Endodermal cell (in vitro differentiated cells): ENCODE measurements at regions not wholly inside any gene's neighbourhood (a gene's known extent, or its start where the extent isn't known, plus 50 kb on each side); places are given as distances from the start of the nearest gene placed in this dataset.

Experiments
- DNase-seq: peaks from one replicate; pipeline ENCODE4 v3.0.0-alpha.2; 2017
- H3K27ac ChIP-seq: 2 replicates; pipeline ENCODE4 v1.5.1; 2013; ENCODE audit warnings: mild to moderate bottlenecking, low read depth, low read length, moderate library complexity
- H3K27me3 ChIP-seq: 2 replicates; pipeline ENCODE4 v1.6.1; 2013; ENCODE audit warnings: mild to moderate bottlenecking, low read length, moderate library complexity; ENCODE audit not compliant: insufficient read depth, control insufficient read depth, poor library complexity, severe bottlenecking
- H3K36me3 ChIP-seq: 2 replicates; pipeline ENCODE4 v1.7.0; 2013; ENCODE audit warnings: mild to moderate bottlenecking, low read length, moderate library complexity; ENCODE audit not compliant: control insufficient read depth, insufficient read depth
- H3K4me1 ChIP-seq: one replicate; pipeline ENCODE4 v1.7.0; 2013; ENCODE audit warnings: low read length; ENCODE audit not compliant: control insufficient read depth, insufficient read depth
- H3K4me3 ChIP-seq: 2 replicates; pipeline ENCODE4 v1.5.1; 2013; ENCODE audit warnings: mild to moderate bottlenecking, low read length, moderate library complexity
- H3K9ac ChIP-seq: 2 replicates; pipeline ENCODE4 v1.6.1; 2013; ENCODE audit warnings: mild to moderate bottlenecking, low read length, moderate library complexity; ENCODE audit not compliant: poor library complexity, severe bottlenecking; ENCODE audit errors: extremely low read depth
- H3K9me3 ChIP-seq: 2 replicates; pipeline ENCODE4 v1.6.1; 2013; ENCODE audit warnings: mild to moderate bottlenecking, low read length, moderate library complexity; ENCODE audit not compliant: control insufficient read depth
- H3K27ac Mint-ChIP-seq: 2 replicates; pipeline ENCODE4 v1.8.0; 2020; ENCODE audit warnings: mixed read lengths
- H3K27me3 Mint-ChIP-seq: 2 replicates; pipeline ENCODE4 v1.8.0; 2021; ENCODE audit warnings: mild to moderate bottlenecking, mixed read lengths; ENCODE audit not compliant: insufficient read depth
- H3K36me3 Mint-ChIP-seq: 2 replicates; pipeline ENCODE4 v1.8.0; 2020; ENCODE audit warnings: low read depth, mixed read lengths
- H3K4me1 Mint-ChIP-seq: 2 replicates; pipeline ENCODE4 v1.8.0; 2020; ENCODE audit warnings: mixed read lengths
- H3K4me3 Mint-ChIP-seq: 2 replicates; pipeline ENCODE4 v1.8.0; 2020; ENCODE audit warnings: mild to moderate bottlenecking, moderate library complexity, mixed read lengths
- H3K9me3 Mint-ChIP-seq: 2 replicates; pipeline ENCODE4 v1.8.0; 2020; ENCODE audit warnings: mild to moderate bottlenecking, mixed read lengths
- WGBS, 2 experiments: methylation state at CpG; one replicate each; pipeline versions ENCODE4 v1.1.5 to v1.1.7; 2013; ENCODE audit warnings: missing lambda C conversion rate in 2 of 2, mixed read lengths in 1 of 2; ENCODE audit not compliant: insufficient coverage in 1 of 2, insufficient read length in 1 of 2; 5-methylcytosine and 5-hydroxymethylcytosine counted together
- TF ChIP-seq, protein P1 (sequence below): fragments of 200-600 bp; sonication (generic); conservative IDR thresholded peaks from 2 replicates; pipeline ENCODE4 v1.5.0; 2021; ENCODE audit warnings: antibody characterized with exemption, mild to moderate bottlenecking

DNA sequence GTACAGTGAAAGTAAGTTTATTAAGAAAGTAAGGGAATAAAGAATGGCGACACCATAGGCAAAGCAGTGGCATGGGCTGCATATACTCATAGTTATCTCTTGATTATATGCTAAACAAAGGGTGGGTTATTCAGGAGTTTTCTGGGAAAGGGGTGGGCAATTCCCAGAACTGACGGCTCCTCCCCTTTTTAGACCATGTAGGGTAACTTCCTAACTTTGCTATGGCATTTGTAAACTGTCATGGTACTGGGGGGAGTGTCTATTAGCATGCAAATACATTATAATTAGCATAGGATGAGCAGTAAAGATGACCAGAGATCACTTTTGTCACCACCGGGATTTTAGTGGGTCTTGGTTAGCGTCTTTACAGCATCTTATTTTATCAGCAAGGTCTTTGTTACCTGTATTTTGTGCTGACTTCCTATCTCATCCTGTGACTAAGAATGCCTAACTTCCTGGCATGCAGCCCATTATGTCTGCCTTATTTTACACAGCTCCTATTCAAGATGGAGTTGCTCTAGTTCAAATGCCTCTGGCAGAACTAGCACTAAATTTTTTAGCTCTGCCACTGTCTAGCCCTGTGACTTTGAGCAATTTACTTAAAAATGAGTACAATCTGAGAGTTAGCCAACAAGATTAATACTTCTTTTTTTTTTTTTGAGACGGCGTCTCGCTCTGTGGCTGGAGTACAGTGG is 110.3 kb upstream of the PALMD start:
- WGBS, 2 experiments, result 95 to 100% methylated on average over 4 to 7 of the region's 7 CpGs
- no peaks in the 10 kb centered on the region for H3K27me3 ChIP-seq
- no peak overlapping the region for H3K27ac ChIP-seq
- TF ChIP-seq, protein P1, sequence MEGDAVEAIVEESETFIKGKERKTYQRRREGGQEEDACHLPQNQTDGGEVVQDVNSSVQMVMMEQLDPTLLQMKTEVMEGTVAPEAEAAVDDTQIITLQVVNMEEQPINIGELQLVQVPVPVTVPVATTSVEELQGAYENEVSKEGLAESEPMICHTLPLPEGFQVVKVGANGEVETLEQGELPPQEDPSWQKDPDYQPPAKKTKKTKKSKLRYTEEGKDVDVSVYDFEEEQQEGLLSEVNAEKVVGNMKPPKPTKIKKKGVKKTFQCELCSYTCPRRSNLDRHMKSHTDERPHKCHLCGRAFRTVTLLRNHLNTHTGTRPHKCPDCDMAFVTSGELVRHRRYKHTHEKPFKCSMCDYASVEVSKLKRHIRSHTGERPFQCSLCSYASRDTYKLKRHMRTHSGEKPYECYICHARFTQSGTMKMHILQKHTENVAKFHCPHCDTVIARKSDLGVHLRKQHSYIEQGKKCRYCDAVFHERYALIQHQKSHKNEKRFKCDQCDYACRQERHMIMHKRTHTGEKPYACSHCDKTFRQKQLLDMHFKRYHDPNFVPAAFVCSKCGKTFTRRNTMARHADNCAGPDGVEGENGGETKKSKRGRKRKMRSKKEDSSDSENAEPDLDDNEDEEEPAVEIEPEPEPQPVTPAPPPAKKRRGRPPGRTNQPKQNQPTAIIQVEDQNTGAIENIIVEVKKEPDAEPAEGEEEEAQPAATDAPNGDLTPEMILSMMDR, result no peak
- Mint-ChIP-seq H3K4me3 (no peak overlapping the region), H3K27ac (no peak overlapping the region), H3K27me3 (no peaks in the 10 kb centered on the region), H3K36me3 (no peaks in the 10 kb centered on the region), H3K9me3 (peaks cover 15% of the 10 kb centered on the region), H3K4me1 (peaks cover 9% of the 10 kb centered on the region)
- no peak for DNase-seq
- H3K4me1 ChIP-seq, result no peaks in the 10 kb centered on the region
- H3K9ac ChIP-seq, result no peak overlapping the region
- no peak overlapping the region for H3K4me3 ChIP-seq
- peaks cover 5% of the 10 kb centered on the region for H3K9me3 ChIP-seq
- no peaks in the 10 kb centered on the region for H3K36me3 ChIP-seq

DNA sequence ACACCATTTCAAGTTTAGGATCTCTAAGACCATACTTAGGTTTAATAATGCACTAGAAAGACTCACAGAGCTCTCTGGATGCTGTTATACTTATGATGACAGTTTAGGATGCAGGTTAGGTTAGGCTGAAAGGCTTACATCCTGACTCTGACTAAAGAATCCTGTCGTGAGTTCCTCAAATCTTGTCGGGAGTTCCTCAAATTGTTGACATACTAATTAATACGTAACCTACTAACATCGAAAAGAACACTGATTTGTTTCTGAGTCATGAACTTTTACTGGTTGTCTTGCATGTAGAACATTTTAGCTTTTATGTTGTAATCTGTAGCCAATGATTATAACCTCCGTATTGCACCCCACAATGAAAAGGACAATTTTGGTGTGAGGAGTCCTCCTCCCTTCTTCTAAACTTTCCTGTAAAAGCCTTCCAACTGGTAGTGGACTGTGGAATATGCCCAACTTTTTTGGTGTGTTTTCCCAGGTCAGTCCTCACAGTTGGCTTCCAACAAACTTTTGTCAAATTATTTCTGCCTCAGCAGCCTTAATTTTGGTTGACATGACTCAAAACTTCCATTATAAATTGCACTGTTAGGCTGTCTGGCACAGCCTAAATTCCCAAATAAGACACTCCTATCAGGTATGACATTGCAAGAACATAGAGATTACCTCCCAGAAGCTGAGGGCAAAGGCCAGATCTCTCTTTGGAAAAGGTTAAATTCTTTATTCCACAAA is 107.9 kb upstream of the PALMD start:
- Mint-ChIP-seq H3K9me3 (peaks cover 16% of the 10 kb centered on the region), H3K4me1 (peaks cover 4% of the 10 kb centered on the region), H3K27ac (no peak overlapping the region), H3K4me3 (no peak overlapping the region), H3K36me3 (no peaks in the 10 kb centered on the region), H3K27me3 (no peaks in the 10 kb centered on the region)
- Histone ChIP-seq H3K27ac (no peak overlapping the region), H3K4me1 (no peaks in the 10 kb centered on the region), H3K9ac (no peak overlapping the region), H3K9me3 (peaks cover 5% of the 10 kb centered on the region), H3K27me3 (no peaks in the 10 kb centered on the region), H3K36me3 (no peaks in the 10 kb centered on the region), H3K4me3 (no peak overlapping the region)
- 92 to 100% methylated on average over 3 to 5 of the region's 5 CpGs for WGBS, 2 experiments
- TF ChIP-seq, protein P1, result no peak
- DNase-seq, result no peak

DNA sequence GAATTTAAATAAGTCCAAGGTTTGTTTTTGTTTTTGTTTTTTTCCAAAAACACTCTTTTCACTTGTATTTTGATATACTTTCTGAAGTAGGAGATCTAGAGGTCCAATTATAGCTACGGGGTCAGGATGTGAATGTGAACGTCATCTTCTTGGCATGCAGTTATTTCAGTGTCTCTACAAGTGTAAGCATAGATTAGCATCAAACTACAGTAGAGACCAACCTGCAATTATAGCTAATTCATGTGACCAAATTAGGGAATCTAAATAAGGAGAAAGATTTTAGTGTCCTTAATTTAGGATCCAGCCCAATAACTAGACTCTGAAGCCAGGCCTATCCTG is 107.3 kb upstream of the PALMD start:
- TF ChIP-seq, protein P1, result no peak
- H3K27me3 Mint-ChIP-seq, result no peaks in the 10 kb centered on the region
- Histone ChIP-seq H3K36me3 (no peaks in the 10 kb centered on the region), H3K9ac (no peak overlapping the region), H3K4me3 (no peak overlapping the region), H3K27me3 (no peaks in the 10 kb centered on the region), H3K27ac (no peak overlapping the region), H3K4me1 (no peaks in the 10 kb centered on the region), H3K9me3 (no peaks in the 10 kb centered on the region)
- H3K36me3 Mint-ChIP-seq, result no peaks in the 10 kb centered on the region
- peaks cover 16% of the 10 kb centered on the region for H3K9me3 Mint-ChIP-seq
- 98 to 100% methylated on average over 2 of the region's 2 CpGs for WGBS, 2 experiments
- no peak overlapping the region for H3K4me3 Mint-ChIP-seq
- no peak for DNase-seq
- H3K27ac Mint-ChIP-seq, result no peak overlapping the region
- H3K4me1 Mint-ChIP-seq, result peaks cover 4% of the 10 kb centered on the region
